ENCODE measurements at regions not wholly inside any gene's neighbourhood (a gene's known extent, or its start where the extent isn't known, plus 50 kb on each side); places are given as distances from the start of the nearest gene placed in this dataset.

DNA sequence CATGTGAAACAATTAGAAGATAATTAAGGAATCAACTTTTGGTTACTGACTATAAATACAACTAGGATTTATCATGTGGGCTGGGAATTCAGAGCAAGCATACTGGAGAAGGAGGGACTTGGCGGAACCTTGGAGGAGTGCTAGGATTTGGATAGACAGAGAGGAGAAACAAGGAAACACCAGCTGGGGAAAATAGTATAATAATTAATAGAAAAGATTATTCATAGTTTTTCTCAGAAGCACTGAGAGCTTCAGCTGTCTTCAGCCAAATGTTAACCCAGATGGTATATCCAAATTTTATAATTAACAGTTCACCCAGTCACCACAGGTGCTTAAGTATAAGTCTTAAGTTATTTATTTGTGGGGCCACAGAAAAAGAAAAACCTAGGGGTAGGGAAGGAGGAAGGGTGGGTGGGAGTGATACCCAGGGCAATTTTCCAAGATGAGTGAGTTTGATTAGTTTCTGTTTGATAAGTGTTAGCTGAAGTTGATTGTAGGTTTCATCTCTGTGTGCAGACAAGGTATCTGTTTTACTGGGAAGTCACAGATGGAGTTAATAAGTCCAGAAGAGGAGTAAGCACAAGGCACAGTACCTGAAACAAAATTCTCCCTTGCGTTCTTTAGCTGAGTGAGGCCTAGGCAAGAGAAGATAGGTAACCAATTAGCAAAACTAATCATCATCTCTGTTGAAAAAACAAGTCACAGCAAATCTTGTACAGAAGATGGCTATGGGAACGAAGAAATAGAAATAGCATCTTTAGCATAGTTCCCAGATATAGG lies 175.5 kb downstream of the TFAP2B start:
- Mint-ChIP-seq H3K36me3 (ENCODE audit: low read depth) (no peaks in the 10 kb centered on the region), H3K27me3 (ENCODE audit: low read depth) (no peaks in the 10 kb centered on the region), H3K27ac (ENCODE audit: unreplicated experiment) (no peak overlapping the region), H3K9me3 (ENCODE audit: low read depth) (no peaks in the 10 kb centered on the region), H3K4me1 (ENCODE audit: low read depth) (peaks cover 16% of the 10 kb centered on the region), H3K4me3 (ENCODE audit: unreplicated experiment) (no peak overlapping the region)
- no peak for DNase-seq (ENCODE audit: low spot score)
- TF ChIP-seq, protein P1, sequence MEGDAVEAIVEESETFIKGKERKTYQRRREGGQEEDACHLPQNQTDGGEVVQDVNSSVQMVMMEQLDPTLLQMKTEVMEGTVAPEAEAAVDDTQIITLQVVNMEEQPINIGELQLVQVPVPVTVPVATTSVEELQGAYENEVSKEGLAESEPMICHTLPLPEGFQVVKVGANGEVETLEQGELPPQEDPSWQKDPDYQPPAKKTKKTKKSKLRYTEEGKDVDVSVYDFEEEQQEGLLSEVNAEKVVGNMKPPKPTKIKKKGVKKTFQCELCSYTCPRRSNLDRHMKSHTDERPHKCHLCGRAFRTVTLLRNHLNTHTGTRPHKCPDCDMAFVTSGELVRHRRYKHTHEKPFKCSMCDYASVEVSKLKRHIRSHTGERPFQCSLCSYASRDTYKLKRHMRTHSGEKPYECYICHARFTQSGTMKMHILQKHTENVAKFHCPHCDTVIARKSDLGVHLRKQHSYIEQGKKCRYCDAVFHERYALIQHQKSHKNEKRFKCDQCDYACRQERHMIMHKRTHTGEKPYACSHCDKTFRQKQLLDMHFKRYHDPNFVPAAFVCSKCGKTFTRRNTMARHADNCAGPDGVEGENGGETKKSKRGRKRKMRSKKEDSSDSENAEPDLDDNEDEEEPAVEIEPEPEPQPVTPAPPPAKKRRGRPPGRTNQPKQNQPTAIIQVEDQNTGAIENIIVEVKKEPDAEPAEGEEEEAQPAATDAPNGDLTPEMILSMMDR (IDR thresholded peaks at IDR 0.05), result no peak

DNA sequence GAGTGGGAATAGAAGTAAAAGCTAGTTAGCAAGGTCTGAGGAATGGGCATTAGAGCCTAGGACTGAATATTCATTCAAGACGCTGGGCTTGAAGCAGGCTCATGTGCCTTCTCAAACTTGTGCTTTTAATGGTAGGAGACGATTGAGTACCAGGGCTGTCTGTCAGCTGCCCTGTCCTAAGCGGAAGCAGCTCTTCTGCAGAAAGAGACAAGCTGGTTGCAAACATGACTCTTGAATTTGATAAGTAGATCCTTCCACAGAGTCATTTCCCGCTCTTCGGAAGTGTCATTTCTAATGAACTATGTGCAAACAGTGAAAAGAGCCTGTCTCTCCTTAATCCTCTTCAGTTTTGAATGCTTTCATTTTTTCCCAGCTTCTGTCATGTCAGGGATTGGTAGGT lies 176.4 kb downstream of the TFAP2B start:
- Mint-ChIP-seq H3K36me3 (ENCODE audit: low read depth) (no peaks in the 10 kb centered on the region), H3K27ac (ENCODE audit: unreplicated experiment) (no peak overlapping the region), H3K4me3 (ENCODE audit: unreplicated experiment) (no peak overlapping the region), H3K9me3 (ENCODE audit: low read depth) (no peaks in the 10 kb centered on the region), H3K27me3 (ENCODE audit: low read depth) (no peaks in the 10 kb centered on the region), H3K4me1 (ENCODE audit: low read depth) (peaks cover 16% of the 10 kb centered on the region)
- no peak for DNase-seq (ENCODE audit: low spot score)
- TF ChIP-seq, protein P1 (IDR thresholded peaks at IDR 0.05), result no peak

DNA sequence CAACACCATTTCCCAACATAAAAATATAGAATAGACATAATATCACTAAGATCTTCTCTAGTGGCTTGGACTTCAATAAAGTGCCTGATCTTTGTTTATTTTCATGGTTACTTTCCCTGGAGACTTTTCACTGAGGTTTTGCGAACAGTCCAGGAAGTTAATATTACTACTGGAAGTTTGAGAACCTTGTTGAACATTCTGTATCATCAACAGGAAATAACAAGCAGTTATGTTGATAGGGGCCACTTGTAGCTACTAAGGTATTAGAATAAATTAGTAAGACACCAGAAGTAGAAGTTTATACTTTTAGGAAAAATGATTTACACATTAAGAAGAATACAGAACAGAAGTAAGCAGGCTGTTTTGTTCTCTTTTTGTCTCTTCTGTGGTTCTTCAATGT lies 180.2 kb downstream of the TFAP2B start:
- H3K27me3 Mint-ChIP-seq (ENCODE audit: low read depth), result no peaks in the 10 kb centered on the region
- H3K4me1 Mint-ChIP-seq (ENCODE audit: low read depth), result peaks cover 5% of the 10 kb centered on the region
- DNase-seq (ENCODE audit: low spot score), result no peak
- H3K36me3 Mint-ChIP-seq (ENCODE audit: low read depth), result no peaks in the 10 kb centered on the region
- no peaks in the 10 kb centered on the region for H3K9me3 Mint-ChIP-seq (ENCODE audit: low read depth)
- no peak overlapping the region for H3K27ac Mint-ChIP-seq (ENCODE audit: unreplicated experiment)
- TF ChIP-seq, protein P1 (IDR thresholded peaks at IDR 0.05), result no peak
- H3K4me3 Mint-ChIP-seq (ENCODE audit: unreplicated experiment), result no peak overlapping the region

DNA sequence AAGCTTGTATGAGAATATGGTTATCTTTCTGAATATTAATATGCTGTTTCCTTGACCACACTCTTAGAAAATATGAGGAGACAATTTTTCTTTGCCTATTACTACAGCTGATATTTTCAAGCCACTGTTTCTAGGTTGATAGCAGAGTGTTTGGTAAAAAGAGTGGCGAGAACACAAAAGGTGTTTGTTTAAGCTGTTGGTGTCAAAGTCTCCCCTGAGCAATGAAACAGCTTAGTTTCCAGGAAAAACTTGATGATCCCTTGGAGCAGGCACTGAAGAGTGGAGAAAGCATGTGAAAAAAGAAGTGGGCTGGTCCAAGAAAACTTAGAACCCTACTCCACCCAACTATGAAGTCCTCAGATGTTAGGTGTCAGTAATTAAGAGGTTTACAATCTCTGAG lies 182.7 kb downstream of the TFAP2B start:
- Mint-ChIP-seq H3K27ac (ENCODE audit: unreplicated experiment) (no peak overlapping the region), H3K4me3 (ENCODE audit: unreplicated experiment) (no peak overlapping the region), H3K9me3 (ENCODE audit: low read depth) (no peaks in the 10 kb centered on the region), H3K27me3 (ENCODE audit: low read depth) (no peaks in the 10 kb centered on the region), H3K4me1 (ENCODE audit: low read depth) (peaks cover 5% of the 10 kb centered on the region), H3K36me3 (ENCODE audit: low read depth) (no peaks in the 10 kb centered on the region)
- TF ChIP-seq, protein P1 (IDR thresholded peaks at IDR 0.05), result no peak
- no peak for DNase-seq (ENCODE audit: low spot score)

DNA sequence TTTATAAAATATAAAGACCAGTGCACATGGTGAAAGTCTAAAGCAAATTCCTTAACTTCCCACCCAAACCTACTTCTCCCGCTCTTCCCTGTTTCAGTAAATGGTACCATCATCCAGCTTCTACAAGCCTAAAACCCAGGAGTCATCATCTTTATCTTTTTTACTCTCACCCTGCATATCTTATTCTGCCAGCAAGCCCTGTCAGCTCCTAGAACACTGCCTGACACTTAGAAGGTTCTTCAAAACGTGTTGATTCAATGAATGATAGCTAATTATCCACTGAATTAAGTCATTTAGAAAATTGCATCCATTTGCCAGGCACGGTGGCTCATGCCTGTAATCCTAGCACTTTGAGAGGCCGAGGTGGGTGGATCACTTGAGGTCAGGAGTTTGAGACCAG lies 185.7 kb downstream of the TFAP2B start:
- TF ChIP-seq, protein P1 (IDR thresholded peaks at IDR 0.05), result no peak
- H3K4me3 Mint-ChIP-seq (ENCODE audit: unreplicated experiment), result no peak overlapping the region
- H3K27me3 Mint-ChIP-seq (ENCODE audit: low read depth), result no peaks in the 10 kb centered on the region
- no peak for DNase-seq (ENCODE audit: low spot score)
- no peak overlapping the region for H3K27ac Mint-ChIP-seq (ENCODE audit: unreplicated experiment)
- no peaks in the 10 kb centered on the region for H3K4me1 Mint-ChIP-seq (ENCODE audit: low read depth)
- no peaks in the 10 kb centered on the region for H3K36me3 Mint-ChIP-seq (ENCODE audit: low read depth)
- H3K9me3 Mint-ChIP-seq (ENCODE audit: low read depth), result no peaks in the 10 kb centered on the region
